Epithelial cell of esophagus (primary cell): ENCODE measurements at regions not wholly inside any gene's neighbourhood (a gene's known extent, or its start where the extent isn't known, plus 50 kb on each side); places are given as distances from the start of the nearest gene placed in this dataset.

Source experiments
- DNase-seq: peaks from one replicate; pipeline ENCODE4 v3.0.0; 2010; ENCODE audit warnings: low read depth
- H3K4me3 ChIP-seq: 2 replicates; pipeline ENCODE4 v1.5.1; 2011; ENCODE audit warnings: mild to moderate bottlenecking, low read length, control low read depth
- TF ChIP-seq, protein P1 (sequence below): IDR thresholded peaks from 2 replicates; pipeline ENCODE4 v1.5.1; 2011; ENCODE audit warnings: low read depth, mild to moderate bottlenecking, low read length, control low read depth, inconsistent platforms; ENCODE audit not compliant: insufficient read depth; ENCODE audit errors: missing control alignments

DNA sequence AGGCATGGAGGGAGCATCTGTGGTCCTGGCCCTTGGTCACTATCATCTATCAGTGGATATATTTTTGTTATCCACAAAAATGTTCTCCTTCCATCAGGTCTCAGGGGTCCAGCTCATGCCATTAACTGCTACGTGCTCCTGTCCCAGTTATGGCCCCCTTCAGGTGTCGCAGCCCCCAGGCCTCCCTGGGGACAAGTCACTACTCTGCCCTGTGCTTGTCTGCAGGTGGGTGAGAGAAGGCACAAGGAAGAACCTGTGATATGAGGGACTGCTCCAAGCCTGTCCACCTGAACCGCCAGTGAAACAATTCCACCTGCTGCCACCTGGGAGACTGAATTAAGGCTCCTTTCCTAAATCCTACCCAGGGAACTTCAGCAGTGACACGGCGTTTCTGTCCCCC is 229.6 kb upstream of the ID2 start:
- DNase-seq = no peak
- TF ChIP-seq, protein P1, sequence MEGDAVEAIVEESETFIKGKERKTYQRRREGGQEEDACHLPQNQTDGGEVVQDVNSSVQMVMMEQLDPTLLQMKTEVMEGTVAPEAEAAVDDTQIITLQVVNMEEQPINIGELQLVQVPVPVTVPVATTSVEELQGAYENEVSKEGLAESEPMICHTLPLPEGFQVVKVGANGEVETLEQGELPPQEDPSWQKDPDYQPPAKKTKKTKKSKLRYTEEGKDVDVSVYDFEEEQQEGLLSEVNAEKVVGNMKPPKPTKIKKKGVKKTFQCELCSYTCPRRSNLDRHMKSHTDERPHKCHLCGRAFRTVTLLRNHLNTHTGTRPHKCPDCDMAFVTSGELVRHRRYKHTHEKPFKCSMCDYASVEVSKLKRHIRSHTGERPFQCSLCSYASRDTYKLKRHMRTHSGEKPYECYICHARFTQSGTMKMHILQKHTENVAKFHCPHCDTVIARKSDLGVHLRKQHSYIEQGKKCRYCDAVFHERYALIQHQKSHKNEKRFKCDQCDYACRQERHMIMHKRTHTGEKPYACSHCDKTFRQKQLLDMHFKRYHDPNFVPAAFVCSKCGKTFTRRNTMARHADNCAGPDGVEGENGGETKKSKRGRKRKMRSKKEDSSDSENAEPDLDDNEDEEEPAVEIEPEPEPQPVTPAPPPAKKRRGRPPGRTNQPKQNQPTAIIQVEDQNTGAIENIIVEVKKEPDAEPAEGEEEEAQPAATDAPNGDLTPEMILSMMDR = no peak
- H3K4me3 ChIP-seq = no peak overlapping the region

DNA sequence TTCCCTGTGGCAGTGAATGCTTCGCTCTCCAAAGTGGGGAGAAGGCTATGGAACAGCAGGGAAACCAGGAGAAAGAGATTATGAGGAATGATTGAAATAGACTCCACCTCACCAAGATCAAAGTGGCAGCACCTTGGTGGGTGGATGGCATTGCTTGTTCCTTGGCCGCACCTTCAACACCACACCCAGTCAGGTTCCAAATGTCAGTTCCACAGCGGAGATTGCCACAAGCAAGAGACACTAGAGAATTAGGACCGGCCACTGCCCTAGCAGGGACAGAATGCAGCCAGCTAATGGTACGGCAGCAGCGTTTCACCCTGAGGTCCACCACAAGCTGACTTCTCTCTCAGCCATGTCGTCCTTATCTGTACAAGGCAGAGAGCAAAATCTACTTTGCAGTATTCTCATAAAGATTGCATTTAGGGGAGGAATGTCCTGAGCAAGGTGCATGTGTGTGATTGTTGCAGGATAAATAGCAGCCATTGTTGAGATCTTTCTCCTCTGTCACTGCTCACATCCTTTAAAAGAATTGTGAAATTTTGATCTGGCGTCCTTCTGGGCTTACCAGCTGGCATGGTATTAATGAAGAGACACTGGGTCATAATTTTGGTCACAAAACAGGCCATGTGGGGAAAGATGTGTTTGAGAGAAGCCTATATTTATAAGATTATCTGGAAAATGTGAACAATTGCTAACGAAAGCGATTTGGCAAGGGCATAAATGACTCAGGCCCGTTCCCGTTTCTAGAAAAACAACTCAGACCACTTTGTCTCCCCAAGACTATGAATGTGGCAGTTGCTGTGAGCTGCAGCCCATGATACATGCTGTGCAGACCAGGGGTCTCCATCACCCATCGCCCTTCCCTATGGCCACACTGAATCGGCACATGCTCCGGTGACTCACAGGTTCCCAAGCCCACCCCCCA is 228.6 kb upstream of the ID2 start:
- no peak overlapping the region for H3K4me3 ChIP-seq
- no peak for DNase-seq
- TF ChIP-seq, protein P1 = no peak

DNA sequence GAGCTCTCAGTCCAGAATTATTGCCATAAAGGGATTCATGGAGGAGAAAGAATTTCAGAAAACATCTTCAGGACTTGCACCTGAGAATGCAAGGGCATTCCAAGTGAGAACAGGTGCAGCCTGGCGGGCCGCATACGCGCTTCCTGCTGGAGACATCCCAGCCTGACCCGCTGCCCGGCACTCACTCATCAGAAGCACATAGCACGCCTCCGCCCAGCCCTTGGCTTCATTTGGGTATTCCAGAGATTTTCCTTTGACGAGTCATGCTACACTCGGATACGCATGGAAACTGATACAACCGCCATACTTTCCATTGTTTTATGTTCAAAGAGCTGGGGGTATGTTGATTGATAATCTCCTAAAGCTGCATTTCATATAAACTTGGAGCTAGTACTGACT is 228.0 kb upstream of the ID2 start:
- no peak for DNase-seq
- no peak overlapping the region for H3K4me3 ChIP-seq
- TF ChIP-seq, protein P1 = no peak

DNA sequence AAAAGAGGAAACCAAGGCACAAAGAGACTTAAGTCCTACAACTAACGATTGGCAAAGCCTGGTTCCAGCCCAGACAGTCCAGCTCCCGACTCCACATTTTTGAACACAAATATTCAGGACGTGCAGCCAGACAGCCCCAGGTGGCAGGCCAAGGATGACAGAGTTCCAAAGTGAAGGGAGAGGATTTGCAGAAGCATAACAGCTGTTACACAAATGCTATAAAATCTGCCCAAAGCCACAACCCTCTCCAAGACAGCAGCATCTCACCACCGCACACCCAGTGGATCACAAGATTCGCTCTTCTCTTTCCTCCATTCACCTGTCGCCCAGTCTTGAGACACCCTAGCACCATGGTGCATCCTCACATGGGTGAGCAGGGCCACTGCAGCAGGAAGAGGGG is 227.1 kb upstream of the ID2 start:
- DNase-seq = no peak
- no peak overlapping the region for H3K4me3 ChIP-seq
- TF ChIP-seq, protein P1 = no peak

DNA sequence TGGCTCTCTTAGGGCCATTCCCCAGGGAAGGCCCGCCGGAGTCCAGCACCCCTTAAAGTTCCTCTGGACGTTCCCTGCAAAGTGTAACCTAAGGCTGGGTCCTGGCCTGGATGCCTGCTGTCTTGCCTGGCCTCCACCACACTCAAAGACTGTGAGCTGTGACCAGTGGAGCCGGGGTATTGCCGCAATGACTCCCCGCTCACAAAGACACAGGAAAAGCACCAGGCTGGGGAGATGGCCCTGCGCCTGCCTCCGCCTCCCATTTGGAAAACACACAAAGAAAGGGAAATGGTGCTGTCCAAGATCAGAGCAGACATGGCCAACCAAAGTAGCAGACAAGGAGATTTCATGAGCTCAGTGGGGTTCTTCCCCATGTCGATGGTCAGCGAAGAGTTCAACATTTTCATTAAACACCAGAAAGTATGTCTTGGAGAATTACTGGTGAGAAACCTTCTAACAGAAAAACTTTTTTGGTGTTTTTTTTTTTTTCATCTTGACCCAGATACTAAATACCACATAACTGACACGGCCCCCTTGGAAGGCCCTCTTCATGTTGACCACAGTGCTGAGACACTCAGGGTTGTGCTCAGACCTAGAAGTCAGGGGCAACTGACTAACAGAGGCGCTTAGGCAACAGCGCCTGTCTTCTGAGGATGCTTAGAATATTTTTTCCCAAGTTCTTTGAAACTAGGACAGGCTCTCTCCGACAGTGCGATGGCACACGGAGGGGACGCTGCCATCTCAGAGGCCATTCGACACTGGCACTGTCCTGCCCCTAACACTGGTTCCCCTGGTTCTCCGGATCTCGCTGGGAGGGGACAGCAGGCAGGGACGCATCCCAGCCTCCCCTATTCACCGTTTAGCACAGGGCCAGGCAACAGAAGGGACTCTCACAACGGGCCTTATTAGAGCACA is 226.4 kb upstream of the ID2 start:
- no peak for DNase-seq
- no peak overlapping the region for H3K4me3 ChIP-seq
- TF ChIP-seq, protein P1 = no peak

DNA sequence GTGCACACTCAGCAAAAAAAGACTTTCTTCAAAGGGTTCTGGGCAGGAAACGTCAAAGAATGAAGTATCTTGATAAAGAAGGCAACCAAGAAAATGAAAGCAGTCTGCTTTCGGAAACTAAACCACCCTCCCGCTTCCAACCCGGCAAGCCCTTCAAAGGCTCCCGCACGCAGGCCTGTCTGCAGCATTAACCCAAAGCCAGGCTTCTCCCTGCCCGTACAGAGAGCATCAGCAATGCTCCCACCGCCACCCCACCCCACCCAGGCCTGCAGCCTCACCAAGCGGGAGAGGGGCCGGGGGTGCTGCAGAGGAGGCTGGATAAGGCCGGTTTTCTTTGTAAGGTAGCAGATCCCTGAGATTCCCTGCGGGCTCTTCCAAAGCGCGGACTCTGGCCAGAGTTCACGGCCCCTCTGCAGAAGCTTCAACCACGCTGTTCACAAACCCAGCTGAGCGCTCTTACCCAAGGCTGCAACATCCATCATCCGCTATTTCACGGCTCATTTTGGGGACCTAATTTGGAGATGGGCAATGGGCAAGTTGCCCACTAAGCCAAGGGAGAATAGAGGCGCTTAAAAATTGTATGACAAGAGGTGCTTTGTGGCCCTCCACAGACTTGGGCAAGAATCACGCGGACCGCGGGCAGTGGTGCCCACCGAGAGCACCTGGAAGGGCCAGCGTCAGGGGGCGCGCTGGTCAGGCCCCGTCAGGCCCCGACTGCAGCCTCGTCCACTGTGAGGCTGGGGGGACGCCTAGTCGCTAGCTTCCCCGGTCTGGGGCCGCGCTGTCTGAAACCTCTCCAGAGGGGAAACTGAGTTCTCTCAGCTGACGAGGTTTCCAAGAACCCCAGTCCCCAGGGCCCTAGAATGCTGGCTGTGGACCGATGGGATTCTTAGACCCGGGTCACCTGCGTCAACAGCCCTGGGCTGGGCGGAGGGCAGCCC is 225.4 kb upstream of the ID2 start:
- TF ChIP-seq, protein P1 = no peak
- no peak for DNase-seq
- H3K4me3 ChIP-seq = no peak overlapping the region
